SU-DHL-6 (cell line): ENCODE measurements at regions not wholly inside any gene's neighbourhood (a gene's known extent, or its start where the extent isn't known, plus 50 kb on each side); places are given as distances from the start of the nearest gene placed in this dataset.

ENCODE experiments used
- H2AFZ ChIP-seq: fragments of 200-600 bp; sonication (generic); 2 replicates; pipeline ENCODE4 v1.6.1; 2014; ENCODE audit warnings: low read depth, mild to moderate bottlenecking, moderate library complexity, mixed read lengths, antibody characterized with exemption, low read length; ENCODE audit not compliant: severe bottlenecking
- H3F3A ChIP-seq: fragments of 200-600 bp; shearing (Covaris generic); 2 replicates; pipeline ENCODE4 v1.6.0; 2016; ENCODE audit warnings: antibody characterized with exemption, mild to moderate bottlenecking; ENCODE audit not compliant: insufficient read depth
- H3K27ac ChIP-seq: fragments of 200-600 bp; sonication (generic); 2 replicates; pipeline ENCODE4 v1.5.1; 2016; ENCODE audit warnings: low read depth, mild to moderate bottlenecking, low read length, moderate library complexity, mixed read lengths
- H3K27me3 ChIP-seq: fragments of 200-600 bp; sonication (generic), shearing (Covaris generic); 2 replicates; pipeline ENCODE4 v1.6.0; 2014; ENCODE audit warnings: mild to moderate bottlenecking, low read length
- H3K36me3 ChIP-seq: fragments of 200-600 bp; sonication (generic); 2 replicates; pipeline ENCODE4 v1.6.1; 2014; ENCODE audit warnings: mild to moderate bottlenecking, low read length, mixed read lengths
- H3K4me2 ChIP-seq: fragments of 300-600, 200-600 bp; shearing (Covaris generic), sonication (generic); 2 replicates; pipeline ENCODE4 v1.6.0; 2014; ENCODE audit warnings: low read length, low read depth, mild to moderate bottlenecking; ENCODE audit not compliant: poor library complexity, severe bottlenecking
- H3K4me3 ChIP-seq: fragments of 200-600 bp; sonication (generic); 2 replicates; pipeline ENCODE4 v1.5.1; 2014; ENCODE audit warnings: antibody characterized with exemption, low read length, mild to moderate bottlenecking, mixed read lengths; ENCODE audit not compliant: insufficient read depth, poor library complexity, severe bottlenecking
- H3K79me2 ChIP-seq: fragments of 200-600 bp; sonication (generic); 2 replicates; pipeline ENCODE4 v1.6.1; 2014; ENCODE audit warnings: mild to moderate bottlenecking, low read length, moderate library complexity; ENCODE audit not compliant: insufficient read depth
- H3K9ac ChIP-seq: fragments of 200-600 bp; sonication (generic); 2 replicates; pipeline ENCODE4 v1.7.0; 2014; ENCODE audit warnings: mild to moderate bottlenecking, low read length
- H3K9me2 ChIP-seq: fragments of 200-600 bp; sonication (generic); replicated peaks from 2 replicates; pipeline ENCODE4 v1.6.1; 2014; ENCODE audit warnings: low read length; ENCODE audit not compliant: insufficient read depth
- H3K9me3 ChIP-seq: fragments of 200-600 bp; sonication (generic); 2 replicates; pipeline ENCODE4 v1.6.1; 2014; ENCODE audit warnings: low read length, mixed read lengths; ENCODE audit not compliant: insufficient read depth
- H4K20me1 ChIP-seq: fragments of 200-600 bp; sonication (generic); 2 replicates; pipeline ENCODE4 v1.6.1; 2014; ENCODE audit warnings: low read depth, mild to moderate bottlenecking, antibody characterized with exemption, low read length, moderate library complexity, mixed read lengths
- CTCF ChIP-seq: fragments of 200-600 bp; sonication (generic); IDR thresholded peaks from one replicate; pipeline ENCODE4 v1.5.1; 2017; ENCODE audit warnings: antibody characterized with exemption, mild to moderate bottlenecking, low read length, moderate library complexity; ENCODE audit not compliant: insufficient read depth, poor library complexity, severe bottlenecking
- EZH2phosphoT487 ChIP-seq: fragments of 200-600 bp; sonication (generic), shearing (Covaris generic); conservative IDR thresholded peaks from 2 replicates; pipeline ENCODE4 v1.6.1; 2018; ENCODE audit warnings: mild to moderate bottlenecking, antibody characterized with exemption, low read length, moderate library complexity, mixed read lengths

GRCh38 chr9:28378231-28378630, 805.0 kb upstream of the C9orf72 start:
- H3F3A ChIP-seq: no peaks in the 10 kb centered on the region
- H3K36me3 ChIP-seq: no peaks in the 10 kb centered on the region
- no peak overlapping the region for H3K9ac ChIP-seq
- H3K79me2 ChIP-seq: no peaks in the 10 kb centered on the region
- no peak overlapping the region for H3K27ac ChIP-seq
- H3K4me2 ChIP-seq: no peak overlapping the region
- no peaks in the 10 kb centered on the region for H3K27me3 ChIP-seq
- H3K9me2 ChIP-seq: no peaks in the 10 kb centered on the region
- no peaks in the 10 kb centered on the region for H3K9me3 ChIP-seq
- no peaks in the 10 kb centered on the region for H4K20me1 ChIP-seq
- H2AFZ ChIP-seq: no peak overlapping the region
- H3K4me3 ChIP-seq: no peak overlapping the region
- TF ChIP-seq CTCF (no peak), EZH2phosphoT487 (no peak)

GRCh38 chr9:28379082-28379481, 805.8 kb upstream of the C9orf72 start:
- no peaks in the 10 kb centered on the region for H3K36me3 ChIP-seq

GRCh38 chr9:28389411-28389810, 816.1 kb upstream of the C9orf72 start:
- Histone ChIP-seq H4K20me1 (no peaks in the 10 kb centered on the region), H3K27ac (no peak overlapping the region), H3K4me3 (no peak overlapping the region), H3K4me2 (no peak overlapping the region), H3K9me2 (no peaks in the 10 kb centered on the region), H3K27me3 (no peaks in the 10 kb centered on the region), H3K9me3 (peaks cover 14% of the 10 kb centered on the region; the same call in 1 of the 2 replicates), H3F3A (no peaks in the 10 kb centered on the region), H3K9ac (no peak overlapping the region), H2AFZ (no peak overlapping the region), H3K36me3 (no peaks in the 10 kb centered on the region), H3K79me2 (no peaks in the 10 kb centered on the region)
- no peak for TF ChIP-seq CTCF
- TF ChIP-seq EZH2phosphoT487: no peak

More at GRCh38 chr9:28379082-28379481, 805.8 kb upstream of the C9orf72 start:
- Histone ChIP-seq H3K4me3 (no peak overlapping the region), H3K9me2 (no peaks in the 10 kb centered on the region), H3K9ac (no peak overlapping the region), H4K20me1 (no peaks in the 10 kb centered on the region), H3K4me2 (no peak overlapping the region), H3K9me3 (no peaks in the 10 kb centered on the region), H2AFZ (no peak overlapping the region), H3F3A (no peaks in the 10 kb centered on the region), H3K79me2 (no peaks in the 10 kb centered on the region), H3K27ac (no peak overlapping the region), H3K27me3 (no peaks in the 10 kb centered on the region)
- TF ChIP-seq EZH2phosphoT487 (no peak), CTCF (no peak)

GRCh38 chr9:28394774-28395173, 821.5 kb upstream of the C9orf72 start:
- peaks cover 9% of the 10 kb centered on the region; the same call in 1 of the 2 replicates for H3K9me3 ChIP-seq
- no peaks in the 10 kb centered on the region for H3K9me2 ChIP-seq
- no peaks in the 10 kb centered on the region for H3K79me2 ChIP-seq
- H2AFZ ChIP-seq: no peak overlapping the region
- no peaks in the 10 kb centered on the region for H3F3A ChIP-seq
- H3K9ac ChIP-seq: no peak overlapping the region
- no peaks in the 10 kb centered on the region for H4K20me1 ChIP-seq
- H3K27me3 ChIP-seq: no peaks in the 10 kb centered on the region
- TF ChIP-seq CTCF (no peak), EZH2phosphoT487 (no peak)
- no peaks in the 10 kb centered on the region for H3K36me3 ChIP-seq
- H3K4me3 ChIP-seq: no peak overlapping the region
- no peak overlapping the region for H3K4me2 ChIP-seq
- H3K27ac ChIP-seq: no peak overlapping the region
